ENCODE measurements at regions not wholly inside any gene's neighbourhood (a gene's known extent, or its start where the extent isn't known, plus 50 kb on each side); places are given as distances from the start of the nearest gene placed in this dataset.

DNA sequence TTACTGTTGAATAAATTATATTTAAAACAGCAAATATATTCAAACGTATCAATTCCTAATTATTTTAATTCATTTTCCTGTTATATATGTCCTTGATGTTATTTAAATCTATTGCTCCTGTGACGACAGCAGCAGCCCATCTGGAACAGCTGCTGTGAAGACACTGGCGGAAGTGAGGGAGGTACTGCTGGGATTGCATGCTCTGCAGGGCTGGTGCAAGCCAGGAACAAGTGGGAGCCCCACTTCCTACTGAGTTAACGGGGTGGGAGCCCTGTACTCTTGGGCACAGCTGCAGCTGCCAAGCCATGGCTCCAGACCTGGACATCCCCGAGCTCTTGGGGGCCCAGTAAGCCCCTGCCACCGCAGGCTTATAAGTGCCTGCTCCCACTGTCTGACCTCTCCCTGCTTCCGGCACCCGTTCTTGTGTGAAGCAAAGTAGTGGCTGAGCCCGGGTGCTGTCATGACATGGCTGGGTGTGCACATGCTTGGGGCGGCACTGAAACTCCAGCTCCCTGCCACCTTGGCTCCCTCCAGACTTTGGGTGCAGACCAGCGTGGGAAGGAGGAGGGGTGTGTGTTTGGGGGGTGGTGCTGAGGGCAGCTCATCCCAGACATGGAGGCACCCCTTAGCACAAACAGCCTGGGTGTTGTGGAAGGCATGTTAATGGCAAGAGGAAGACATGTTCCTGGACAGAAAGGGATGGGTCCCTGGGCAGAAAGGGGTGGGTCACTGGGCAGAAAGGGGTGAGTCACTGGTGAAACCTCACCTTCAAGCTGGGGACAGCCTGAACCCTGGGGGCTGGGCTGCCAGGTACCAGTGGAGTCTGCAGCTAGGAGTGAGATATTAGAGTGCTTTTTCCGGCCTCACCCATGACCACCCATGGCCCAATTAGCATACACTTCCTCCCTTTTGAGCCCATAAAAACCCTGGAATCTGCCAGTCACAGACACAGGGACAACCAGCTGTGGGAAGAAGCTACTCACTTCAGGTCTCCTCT lies 1981.3 kb upstream of the IGFBP7 start:
- DNase-seq = no peak

DNA sequence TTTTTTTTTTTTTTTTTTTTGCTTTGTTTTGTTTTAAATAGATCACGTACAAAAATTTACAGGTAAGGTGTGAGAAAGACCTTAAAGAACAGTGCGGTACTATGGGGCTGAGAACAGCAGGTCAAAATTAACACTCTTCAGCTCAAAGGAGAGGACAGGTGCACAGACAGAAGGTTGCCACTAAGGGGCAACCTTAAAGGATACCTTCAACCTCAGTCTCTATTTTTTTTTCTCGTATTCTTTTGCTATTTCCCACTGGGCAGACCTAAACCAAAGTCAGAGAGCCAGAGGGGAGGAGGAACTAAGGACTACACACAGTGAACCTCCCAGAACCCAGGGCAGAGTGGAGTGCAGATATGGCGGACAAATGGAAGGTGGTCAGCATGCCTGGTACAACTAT lies 1984.3 kb upstream of the IGFBP7 start:
- DNase-seq = no peak

DNA sequence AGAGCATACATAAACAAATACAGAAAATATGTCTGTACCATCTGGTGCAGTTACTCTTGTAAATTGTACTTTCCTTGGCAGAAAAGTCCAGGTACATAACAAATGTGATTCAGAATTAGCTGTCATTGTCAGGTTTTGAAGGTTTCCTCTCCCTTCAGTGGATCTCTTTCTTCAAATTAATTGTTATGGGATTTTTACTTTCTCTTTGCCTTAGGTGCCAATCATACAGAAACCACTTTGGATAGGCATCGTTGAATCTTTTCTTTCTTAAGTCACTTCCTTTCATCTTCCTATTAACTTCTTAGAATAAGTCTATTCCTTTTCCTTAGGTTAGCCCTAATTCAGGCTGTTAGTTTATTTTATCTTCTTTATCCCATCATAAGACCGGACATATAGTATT lies 1992.1 kb upstream of the IGFBP7 start:
- no peak for DNase-seq

DNA sequence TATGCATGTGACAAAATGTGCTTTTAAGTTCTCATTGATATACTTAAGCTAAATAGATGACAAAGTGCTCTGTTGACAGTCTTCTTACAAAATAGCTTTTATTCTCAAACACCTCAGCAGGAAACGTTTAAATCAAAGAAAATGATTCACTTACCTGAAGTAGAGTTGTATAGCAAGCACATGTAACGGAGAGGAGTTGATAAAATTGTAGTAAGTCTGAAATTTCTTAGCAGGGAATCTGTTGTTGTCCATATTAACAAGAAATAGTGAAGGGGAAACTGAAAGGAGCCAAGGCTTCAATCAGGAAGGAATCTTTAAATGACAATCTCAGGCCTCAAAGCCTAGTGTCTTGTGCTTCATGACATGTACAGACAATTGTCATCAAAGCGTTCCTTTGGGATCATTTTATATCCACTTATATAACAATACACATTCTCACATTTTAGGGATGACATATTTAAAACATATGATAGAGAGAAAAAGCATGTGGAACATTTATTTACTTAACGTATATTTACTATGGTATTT lies 2010.2 kb upstream of the IGFBP7 start:
- no peak for DNase-seq

DNA sequence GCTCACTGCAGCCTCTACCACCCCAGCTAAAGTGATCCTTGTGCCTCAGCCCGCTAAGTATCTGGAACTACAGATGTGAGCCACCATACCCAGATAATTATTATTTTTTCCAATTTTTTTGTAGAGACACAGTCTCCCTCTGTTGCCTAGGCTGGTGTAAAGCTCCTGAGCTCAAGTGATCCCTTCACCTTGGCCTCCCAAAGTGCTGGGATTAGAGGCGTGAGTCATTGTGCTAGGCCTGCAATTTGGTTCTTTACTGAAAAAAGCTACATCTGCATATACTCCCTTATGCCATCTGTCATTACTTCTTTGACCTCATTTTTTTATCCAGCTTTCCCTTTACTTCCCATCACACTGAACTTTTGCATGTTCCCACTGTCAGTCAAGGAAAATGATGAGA lies 2012.4 kb upstream of the IGFBP7 start:
- no peak for DNase-seq

DNA sequence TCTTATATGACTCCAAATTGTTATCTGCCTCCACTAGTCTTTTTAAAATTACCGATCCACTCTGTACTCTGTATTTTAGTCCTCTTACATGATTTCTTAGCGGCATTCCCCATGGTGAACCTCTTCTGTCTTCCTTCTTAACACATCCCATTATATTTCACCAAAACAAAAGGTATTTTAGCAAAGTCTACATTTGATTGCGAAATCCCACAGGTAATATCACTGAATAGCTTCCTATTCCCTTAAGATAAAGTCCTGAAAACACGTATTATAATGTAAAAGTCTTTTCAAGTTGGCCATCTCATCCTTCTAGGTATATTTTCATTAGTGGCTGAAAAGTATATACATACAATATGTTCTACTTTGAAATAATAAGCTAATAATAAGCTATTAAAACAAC lies 2016.0 kb upstream of the IGFBP7 start:
- DNase-seq = no peak

DNA sequence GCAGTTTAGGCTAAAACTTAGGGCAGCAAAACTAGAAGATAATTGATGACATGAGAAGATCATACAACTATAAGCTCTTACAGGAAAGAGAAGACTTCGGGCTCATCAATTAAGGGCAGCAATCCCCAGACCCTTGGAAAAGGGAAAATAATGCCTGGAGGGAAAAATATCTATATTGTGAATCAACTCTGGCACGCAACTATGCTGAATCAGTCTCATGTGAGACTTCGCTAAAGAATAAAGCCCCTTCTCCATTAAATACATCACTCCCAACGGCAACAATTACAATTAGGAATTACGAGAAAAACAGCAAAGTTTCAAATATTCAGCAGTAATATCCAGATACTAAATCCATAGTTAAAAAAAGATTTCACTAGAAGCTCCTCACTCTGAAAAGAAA lies 2016.8 kb upstream of the IGFBP7 start:
- no peak for DNase-seq

DNA sequence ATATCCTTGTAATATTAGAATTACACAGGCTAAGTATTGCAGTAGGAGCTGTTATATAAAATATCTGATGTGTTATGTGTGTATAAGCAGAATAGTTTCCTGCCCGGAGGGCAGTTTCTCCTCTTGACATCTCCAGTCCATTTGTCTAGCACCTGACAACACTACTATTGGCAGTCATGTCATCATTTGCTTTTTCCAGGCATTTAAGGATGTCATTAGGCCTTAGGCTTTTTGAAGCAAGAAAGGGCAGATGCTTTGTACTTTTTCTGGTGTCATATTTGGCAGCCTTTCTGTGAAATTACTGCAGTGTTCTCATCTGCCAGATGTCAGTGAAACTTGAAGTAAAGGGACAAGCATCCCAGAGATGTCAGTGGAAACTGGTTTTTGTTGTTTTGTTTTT lies 2017.6 kb upstream of the IGFBP7 start:
- DNase-seq = no peak

DNA sequence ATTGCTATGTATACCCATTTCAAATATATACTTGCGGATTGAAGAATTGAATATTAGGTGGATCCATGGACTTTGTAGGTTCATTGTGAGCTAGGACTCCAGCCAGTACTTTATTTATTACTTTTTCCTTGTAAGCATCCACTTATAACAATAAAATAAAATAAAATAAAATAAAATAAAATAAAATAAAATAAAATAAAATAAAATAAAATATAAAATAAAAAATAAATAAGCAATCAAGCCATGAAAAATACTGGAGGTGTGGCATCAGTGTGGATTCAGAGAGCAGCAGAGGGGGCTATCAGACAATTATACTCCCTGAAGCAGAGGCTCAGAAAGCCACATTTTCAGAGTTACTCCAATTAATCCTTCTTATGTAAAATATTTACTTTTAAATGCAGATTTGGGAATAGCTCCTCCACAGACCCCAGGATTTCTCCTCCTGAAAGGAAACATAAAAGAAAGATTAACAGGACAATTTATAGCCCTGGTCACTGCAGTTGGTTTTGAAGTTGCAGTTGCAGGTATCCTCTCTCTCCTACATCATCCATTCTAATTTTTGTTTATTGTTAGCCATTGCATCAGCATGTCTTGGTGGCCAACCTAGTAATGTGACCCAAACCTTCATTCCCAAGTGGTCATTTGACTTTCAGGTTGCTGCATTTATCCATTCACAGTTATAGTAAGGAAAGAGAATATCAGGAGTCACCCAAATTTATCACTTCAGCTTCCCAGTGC lies 2025.2 kb upstream of the IGFBP7 start:
- DNase-seq = no peak

DNA sequence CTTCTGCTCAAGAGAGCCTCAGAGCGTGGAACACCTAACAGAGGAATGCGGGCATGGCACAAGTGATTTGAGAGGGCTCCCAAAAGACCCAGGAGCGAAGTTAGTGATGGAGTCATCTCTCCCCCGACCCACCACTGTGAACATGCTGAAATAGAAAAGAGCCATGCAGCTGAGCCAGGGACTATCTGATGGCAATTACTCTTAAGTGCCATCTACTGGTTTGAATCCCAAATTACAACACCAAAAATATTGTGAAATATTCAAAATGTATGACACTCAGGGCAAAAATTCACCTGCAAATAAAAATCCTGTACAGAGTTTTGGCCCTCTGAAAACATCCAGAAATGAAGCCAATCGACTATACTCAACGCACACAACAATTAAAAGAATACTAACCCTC lies 2038.9 kb upstream of the ADGRL3 start:
- no peak for DNase-seq

DNA sequence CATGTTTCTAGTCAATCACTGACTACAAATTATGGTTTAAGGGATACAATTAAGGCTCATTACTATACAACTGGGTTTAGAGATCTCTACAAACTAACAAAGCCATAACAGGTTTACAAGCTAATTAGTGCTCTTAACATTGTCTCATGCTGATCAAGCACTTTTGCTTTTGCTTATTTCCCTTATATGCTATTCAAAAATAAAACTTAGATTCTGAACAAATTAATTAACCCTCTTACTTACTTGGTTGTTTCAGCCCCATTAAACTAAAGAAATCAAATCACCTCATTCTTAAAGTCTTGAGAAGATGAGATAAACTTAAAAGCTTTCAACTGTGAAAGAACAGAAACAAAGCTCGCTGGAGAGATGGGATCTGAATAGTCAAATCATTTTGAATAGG lies 2024.5 kb upstream of the ADGRL3 start:
- no peak for DNase-seq

DNA sequence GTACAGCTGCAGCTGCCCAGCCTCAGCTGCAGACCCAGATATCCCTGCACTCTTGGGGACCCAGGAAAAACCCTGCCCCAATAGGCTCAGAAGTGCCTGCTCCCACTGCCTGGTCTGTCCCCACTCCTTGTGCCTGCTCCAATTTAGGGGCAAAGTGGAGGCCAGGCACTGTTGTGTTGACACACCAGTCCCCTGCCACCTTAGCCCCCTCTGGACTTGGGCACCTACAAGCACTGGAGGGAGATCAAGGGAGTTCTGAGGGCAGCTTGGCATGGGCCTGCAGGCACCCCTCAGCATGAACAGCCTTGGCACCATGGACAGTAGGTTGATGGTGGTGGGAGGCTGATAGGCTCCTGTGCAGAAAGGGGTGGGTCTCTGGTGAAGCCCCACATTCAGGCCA lies 2020.8 kb upstream of the ADGRL3 start:
- no peak for DNase-seq

DNA sequence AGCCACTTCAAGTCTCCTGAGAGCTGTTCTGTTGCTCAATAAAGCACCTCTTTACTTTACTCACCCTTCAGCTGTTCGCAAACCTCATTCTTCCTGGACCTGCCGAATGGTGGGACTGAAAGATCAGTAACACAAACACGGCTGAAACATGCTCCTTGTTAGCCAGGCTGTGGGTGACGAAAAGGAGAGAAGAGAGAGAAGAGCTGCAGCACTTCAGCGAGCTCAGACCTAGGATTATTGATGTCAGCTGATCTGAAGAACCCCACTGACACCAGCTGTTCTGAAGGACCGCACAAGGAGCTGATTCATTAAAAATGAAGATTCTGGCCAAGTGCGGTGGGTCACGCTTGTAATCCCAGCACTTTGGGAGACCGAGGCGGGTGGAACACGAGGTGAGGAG lies 2020.0 kb upstream of the ADGRL3 start:
- DNase-seq = no peak

DNA sequence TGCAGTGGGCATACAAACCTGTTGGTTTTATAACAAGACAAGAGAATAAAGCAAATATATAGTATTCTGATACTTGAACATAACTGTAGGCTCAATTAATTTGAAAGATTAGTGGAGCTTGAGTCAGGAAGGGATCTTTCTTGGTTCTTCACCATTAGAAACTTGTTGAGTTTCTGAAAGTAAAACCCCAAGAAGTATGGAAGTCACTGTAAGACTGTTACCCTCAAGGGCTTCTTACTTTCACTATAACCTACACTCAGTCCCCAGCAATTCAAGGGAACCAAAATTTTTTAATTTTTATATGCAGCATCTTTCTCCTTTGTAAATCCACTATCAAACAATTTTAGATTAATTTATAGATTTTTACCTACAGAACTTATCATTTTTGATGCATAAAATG lies 2019.2 kb upstream of the ADGRL3 start:
- DNase-seq = no peak

DNA sequence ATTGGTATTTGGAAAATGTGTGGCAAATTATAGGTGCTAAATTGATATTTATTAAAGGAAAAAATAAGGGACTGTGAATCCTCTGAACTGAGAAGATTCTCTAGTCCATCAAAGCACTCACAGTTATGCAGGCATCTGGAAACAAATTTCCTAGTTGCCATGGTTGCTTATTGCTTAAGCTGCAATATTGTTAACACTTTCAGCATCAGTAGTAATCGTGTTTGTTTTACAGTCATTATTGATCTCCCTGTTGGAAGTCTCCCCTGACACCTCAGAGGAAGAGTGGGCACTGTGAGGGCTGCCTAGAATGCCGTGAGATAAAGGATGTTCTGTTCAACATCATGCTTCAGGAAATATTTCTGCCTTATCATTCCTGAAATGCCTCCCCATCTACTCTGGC lies 2004.3 kb upstream of the ADGRL3 start:
- no peak for DNase-seq

DNA sequence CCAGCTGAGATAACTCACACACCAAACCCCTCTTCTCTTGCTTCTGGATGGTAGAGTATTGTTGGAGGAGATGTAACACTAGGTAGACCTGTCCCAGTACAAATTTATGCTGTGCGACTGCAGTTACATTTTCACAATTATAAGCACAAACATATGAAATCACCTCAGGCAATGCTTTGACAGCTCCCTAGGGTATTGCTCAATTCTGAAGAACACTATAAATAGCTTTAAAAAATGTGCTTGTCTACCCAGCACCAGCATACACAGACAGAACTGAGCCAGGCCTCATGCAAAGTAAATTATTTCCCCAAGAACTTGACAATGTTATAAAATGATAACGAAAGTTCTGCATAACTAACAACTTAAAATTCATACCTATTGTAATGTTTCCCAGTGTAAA lies 1999.1 kb upstream of the ADGRL3 start:
- DNase-seq = no peak

DNA sequence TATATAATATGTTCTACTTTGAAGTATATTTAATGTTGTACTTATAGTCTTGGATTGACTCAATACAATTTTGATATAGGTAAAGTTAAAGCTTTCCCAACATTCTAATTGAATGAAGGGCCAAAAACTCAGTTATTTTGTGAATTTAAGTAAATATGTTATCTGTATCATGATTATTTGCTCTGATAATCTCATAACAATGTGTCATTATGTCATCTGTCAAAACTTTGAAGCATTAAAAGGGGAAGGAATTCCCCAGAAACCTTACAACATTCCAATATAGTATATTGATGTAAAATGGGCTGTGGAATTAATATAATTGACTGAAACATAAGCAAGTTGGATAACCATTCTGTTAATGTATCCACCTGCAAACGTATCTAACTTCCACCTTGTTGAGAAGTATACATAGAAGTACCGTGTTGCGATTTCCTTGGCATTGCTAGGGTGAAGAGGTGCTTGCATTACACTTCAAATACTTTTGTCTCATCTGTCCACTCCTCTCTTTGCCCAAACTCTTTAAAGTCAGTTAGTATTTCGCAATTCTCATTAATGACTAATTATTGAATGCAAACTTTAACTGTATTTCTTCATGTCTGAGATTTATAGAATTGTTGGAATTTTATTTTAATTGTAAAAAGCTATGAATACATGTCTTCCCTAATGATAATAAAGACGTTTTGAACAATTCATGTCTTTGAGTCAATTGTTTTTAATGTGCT lies 1982.1 kb upstream of the ADGRL3 start:
- DNase-seq = no peak

DNA sequence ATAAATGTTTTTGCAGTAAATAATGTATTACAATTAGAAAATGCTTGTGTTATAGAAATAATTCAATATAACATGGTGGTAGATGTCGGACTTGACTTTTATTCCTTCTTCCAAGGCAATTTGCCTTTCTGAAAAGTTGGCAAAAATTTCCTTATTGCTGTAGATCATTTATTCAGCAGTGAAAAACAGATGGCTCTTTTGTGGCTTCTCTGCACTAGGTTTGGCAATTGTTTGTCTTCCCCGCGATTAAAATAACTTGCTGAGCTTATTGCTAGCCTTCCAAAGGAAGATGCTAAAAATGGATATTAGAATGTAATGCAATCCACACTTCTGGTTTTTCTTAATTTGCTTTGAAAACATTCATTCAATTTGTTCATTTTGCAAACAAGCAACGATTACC lies 1977.9 kb upstream of the ADGRL3 start:
- DNase-seq = no peak

DNA sequence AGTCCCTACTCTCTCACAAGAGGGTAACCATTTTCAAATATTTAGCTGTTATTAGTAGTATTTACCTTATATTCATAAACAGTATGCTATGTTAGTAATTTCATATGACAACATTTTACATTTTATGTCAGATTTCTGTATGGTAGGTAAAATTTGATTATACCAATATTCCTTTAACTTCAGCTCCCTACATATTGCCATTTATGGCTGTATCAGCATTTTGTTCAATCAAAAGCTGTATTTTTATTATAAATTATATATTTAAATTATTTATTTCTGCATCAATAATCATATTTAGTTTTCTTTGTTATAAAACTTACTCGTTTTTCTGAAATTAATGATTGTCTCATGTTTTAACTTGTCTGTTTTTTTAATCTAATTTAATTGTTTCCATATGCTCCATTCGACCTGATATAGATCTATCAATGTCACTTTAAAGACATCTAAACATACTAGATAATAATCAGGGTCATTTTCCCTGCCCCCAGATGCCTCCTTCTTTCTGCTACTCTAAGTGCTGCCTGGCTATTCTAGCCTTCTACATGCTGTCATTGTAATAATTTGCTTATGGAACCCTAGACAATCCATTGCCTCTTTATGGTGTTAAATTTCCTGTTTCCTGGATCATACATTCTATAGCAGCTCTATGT lies 1976.7 kb upstream of the ADGRL3 start:
- no peak for DNase-seq

DNA sequence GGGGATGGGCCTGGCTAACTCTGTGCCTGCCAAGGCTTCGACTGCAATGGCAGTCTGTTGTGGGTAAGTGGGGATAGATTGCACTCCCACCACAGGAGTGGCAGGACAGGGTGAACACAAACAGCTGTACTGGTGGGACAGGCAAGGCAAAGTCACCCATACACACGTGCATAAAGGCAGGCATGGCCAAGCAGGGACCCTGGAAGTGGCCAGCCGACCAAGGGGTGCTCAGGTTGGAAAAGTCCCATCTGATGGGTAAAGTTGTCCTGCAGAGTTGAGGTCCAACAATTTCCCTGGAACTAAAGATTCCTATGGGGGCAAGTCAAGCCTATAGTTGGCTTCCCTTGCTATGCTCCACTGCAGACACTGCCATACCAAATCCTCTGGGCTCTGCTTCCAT lies 1961.9 kb upstream of the ADGRL3 start:
- DNase-seq = no peak

DNA sequence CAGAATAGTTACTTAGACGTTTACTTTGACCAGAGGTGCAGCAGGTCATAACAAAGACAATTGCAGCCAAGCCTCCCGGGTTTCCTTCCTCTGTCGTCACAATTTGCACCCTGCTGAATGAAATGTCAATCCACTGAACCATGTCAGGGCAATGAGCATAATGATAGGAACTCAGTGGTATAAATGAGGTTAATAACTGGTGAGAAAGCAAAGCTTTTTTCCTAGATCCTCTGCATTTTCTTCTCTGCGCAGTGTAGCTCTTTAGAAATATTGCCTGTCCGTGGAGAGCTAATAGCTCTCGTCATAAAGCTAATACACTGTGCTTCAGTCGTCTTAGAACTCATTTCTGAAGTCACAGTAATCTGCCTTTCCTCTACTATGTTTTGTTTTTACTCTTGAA lies 1960.1 kb upstream of the ADGRL3 start:
- no peak for DNase-seq

DNA sequence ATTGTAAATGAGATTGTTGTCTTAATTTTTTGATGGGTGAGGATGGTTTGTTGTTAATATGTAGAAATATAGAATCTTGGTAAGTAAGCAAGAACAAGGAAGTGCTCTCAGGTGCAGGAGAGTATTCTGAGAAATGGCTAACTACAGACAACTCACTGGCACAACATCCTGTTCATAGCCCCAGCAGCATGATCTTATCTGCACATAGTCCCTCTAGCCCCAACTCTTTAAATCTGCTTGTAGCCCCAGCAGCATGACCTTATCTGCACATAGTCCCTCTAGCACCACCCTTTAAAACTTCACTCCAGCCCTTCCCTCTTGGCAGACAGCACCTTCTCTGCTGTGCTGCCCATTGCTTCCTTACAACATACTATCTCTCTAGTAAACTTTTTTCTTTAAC lies 1957.1 kb upstream of the ADGRL3 start:
- DNase-seq = no peak

DNA sequence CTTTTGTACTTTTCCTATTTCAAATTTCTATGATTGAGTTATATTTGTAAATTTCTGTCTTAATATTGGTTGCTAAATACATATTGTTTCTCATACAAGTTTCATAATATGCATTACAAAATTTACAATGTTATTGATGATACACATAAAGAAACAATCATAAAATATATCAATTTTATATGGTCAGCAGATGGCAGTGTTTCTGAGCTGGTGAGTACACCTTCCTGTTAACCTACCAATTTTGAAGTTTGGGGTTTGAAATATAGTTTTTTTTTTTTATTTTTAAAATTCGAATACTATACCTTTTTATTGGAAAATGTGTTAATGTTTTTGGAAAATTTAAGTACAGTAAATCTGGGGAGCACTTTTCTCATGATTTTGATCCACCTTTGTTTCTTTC lies 1953.1 kb upstream of the ADGRL3 start:
- DNase-seq = no peak

Data from stimulated activated naive CD4-positive, alpha-beta T cell (primary cell).